Heart left ventricle (tissue), 16 donors: ENCODE measurements at regions not wholly inside any gene's neighbourhood (a gene's known extent, or its start where the extent isn't known, plus 50 kb on each side); places are given as distances from the start of the nearest gene placed in this dataset.
"Not testable (repeated sequence)": the region's sequence is repeated elsewhere in the genome, so short reads cannot be mapped to it uniquely, and the experiment has no call there.

ENCODE experiments used
- ATAC-seq, 4 donors: fragments of 200-7000 bp; cut with Tn5 transposase; one replicate each; pipeline ENCODE4 v1.9.1; 2020 to 2022; ENCODE audit warnings: moderate library complexity in 4 of 4, mild to moderate bottlenecking in 3 of 4, moderate number of reproducible peaks in 1 of 4
- DNase-seq, 5 donors: peaks; one replicate each; pipeline ENCODE4 v3.0.0-alpha.2; 2020
- H3K27ac ChIP-seq, 12 donors: fragments of 200-600 bp; sonication (generic) in 4 of 12; one replicate each; pipeline versions ENCODE4 v1.5.0 to v1.8.0; 2016 to 2022; ENCODE audit warnings: mild to moderate bottlenecking in 2 of 12
- H3K27me3 ChIP-seq, 9 donors: fragments of 200-600 bp; sonication (generic) in 2 of 9; one replicate each; pipeline versions ENCODE4 v1.5.1 to v1.8.0; 2016 to 2022; ENCODE audit warnings: mild to moderate bottlenecking in 3 of 9
- H3K36me3 ChIP-seq, 9 donors: fragments of 200-600 bp; sonication (generic) in 2 of 9; one replicate each; pipeline versions ENCODE4 v1.5.0 to v1.8.0; 2018 to 2022; ENCODE audit warnings: mild to moderate bottlenecking in 2 of 9
- H3K4me1 ChIP-seq, 12 donors: fragments of 200-600 bp; sonication (generic) in 4 of 12; one replicate each; pipeline versions ENCODE4 v1.5.0 to v1.8.0; 2016 to 2022; ENCODE audit warnings: mild to moderate bottlenecking in 3 of 12
- H3K4me3 ChIP-seq, 12 donors: fragments of 200-600 bp; sonication (generic) in 4 of 12; one replicate each; pipeline versions ENCODE4 v1.5.0 to v1.8.0; 2017 to 2022; ENCODE audit warnings: mild to moderate bottlenecking in 9 of 12, moderate library complexity in 4 of 12
- H3K9me3 ChIP-seq, 12 donors: fragments of 200-600 bp; sonication (generic) in 4 of 12; one replicate each; pipeline versions ENCODE4 v1.5.0 to v1.8.0; 2016 to 2022; ENCODE audit warnings: mild to moderate bottlenecking in 1 of 12
- POLR2A ChIP-seq, 2 donors: fragments of 450-650 bp; IDR thresholded peaks; one replicate each; pipeline ENCODE4 v1.6.1; 2017; ENCODE audit warnings: antibody characterized with exemption in 2 of 2, mild to moderate bottlenecking in 2 of 2, moderate library complexity in 2 of 2
- WGBS, 4 donors: extraction: QIAGEN DNeasy Blood & Tissue Kit in 2 of 4; methylation state at CpG; one replicate each; pipeline versions ENCODE4 v1.1.5 to v1.1.7; 2013 to 2018; 5-methylcytosine and 5-hydroxymethylcytosine counted together
- intact Hi-C, 10 donors: fragments of 100-400 bp; cut with DNase I; formaldehyde crosslinking; loops; one replicate each; pipeline versions ENCODE4 v1.11.1 to v1.14.2; 2022
- TF ChIP-seq, protein P1 (sequence below), 12 donors: fragments of 200-600 bp; sonication (generic) in 4 of 12; IDR thresholded peaks; one replicate each; pipeline versions ENCODE4 v1.5.0 to v1.8.0; 2018 to 2022; ENCODE audit warnings: antibody characterized with exemption in 12 of 12, mild to moderate bottlenecking in 5 of 12
- donor health status: ischemic (EF 13 %, LVEDD 7.1; RV severe dilation, severe dysfunction).
- donor health status: healthy with polysubstance abuse.
- donor health status: DM: no; HTN: yes; CAD: no.
- donor health status: DM: no; HTN: no; CAD: no.
- donor health status: ischemic (EF 25% LVEDD 6.9; RV normal size, moderate dysfunction).
- donor health status: ischemic (EF 25% LVEDD 5.7; RV mildly dilated, moderate dysfunction).
- donor health status: healthy.
- donor health status: DM: yes; HTN: yes; CAD: no.
- donor health status: ischemic (EF 35%, LVEDD 5.7; RV mildly dilated, moderate dysfunction).
- donor health status: nonischemic (EF 11% LVEDD 7.7; RV severe dilation, severe dysfunction).
- donor health status: DM: yes; HTN: yes; CAD: no.
- donor health status: PGD.
- donor health status: ischemic (EF 29% LVEDD 5.4; RV normal size, mild dysfunction).
- donor health status: nonischemic (EF 23%, LVEDD 6.1; RV moderate dilation, normal function).

DNA sequence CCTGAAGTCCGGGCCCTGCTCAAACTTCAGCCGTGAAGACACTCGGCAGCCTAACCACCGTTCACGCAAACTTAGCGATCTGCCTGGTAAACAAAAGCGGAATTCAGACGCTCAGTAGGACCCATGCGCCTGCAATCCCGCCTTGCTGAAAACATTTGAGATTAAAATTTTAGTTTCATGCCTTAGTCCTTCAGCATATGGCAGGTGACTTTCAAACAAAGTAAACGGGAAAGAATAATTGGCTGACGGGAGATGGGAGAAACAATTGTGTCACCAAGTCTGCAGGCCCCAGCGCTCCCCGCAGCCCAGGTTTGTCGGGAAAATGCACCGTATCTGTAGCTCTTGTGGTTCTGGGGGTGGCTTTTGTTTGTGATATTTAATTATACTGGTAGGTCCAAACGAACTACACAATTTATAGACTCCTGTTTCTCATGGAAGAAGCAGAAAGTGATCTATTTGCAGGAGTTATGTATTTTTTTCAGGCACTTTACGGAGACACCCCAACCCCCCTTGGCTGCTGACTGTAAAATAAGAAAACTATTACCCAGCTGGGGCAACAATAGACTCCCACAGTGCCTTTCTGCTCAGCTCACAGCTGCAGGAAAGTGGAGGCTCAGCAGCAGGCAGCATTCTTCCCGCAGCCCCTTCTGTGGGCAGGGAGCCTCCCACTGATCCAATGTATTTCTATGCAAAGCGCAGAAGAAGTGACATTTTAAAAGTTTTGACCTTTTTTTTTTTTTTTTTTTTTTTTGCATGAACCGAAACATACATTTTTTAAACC, 94.8 kb downstream of the SOX1 start:
- TF ChIP-seq POLR2A (IDR thresholded peaks at IDR 0.05), result no peak
- TF ChIP-seq, protein P1, sequence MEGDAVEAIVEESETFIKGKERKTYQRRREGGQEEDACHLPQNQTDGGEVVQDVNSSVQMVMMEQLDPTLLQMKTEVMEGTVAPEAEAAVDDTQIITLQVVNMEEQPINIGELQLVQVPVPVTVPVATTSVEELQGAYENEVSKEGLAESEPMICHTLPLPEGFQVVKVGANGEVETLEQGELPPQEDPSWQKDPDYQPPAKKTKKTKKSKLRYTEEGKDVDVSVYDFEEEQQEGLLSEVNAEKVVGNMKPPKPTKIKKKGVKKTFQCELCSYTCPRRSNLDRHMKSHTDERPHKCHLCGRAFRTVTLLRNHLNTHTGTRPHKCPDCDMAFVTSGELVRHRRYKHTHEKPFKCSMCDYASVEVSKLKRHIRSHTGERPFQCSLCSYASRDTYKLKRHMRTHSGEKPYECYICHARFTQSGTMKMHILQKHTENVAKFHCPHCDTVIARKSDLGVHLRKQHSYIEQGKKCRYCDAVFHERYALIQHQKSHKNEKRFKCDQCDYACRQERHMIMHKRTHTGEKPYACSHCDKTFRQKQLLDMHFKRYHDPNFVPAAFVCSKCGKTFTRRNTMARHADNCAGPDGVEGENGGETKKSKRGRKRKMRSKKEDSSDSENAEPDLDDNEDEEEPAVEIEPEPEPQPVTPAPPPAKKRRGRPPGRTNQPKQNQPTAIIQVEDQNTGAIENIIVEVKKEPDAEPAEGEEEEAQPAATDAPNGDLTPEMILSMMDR (IDR thresholded peaks at IDR 0.05), result no peak
- DNase-seq (no peak), ATAC-seq (no peak)
- Histone ChIP-seq H3K4me3 (no peak overlapping the region), H3K27ac (no peak overlapping the region), H3K36me3 (no peaks in the 10 kb centered on the region), H3K9me3 (peaks cover 0 to 16% (median 0%) of the 10 kb centered on the region in 12 donors), H3K27me3 (peaks cover 0 to 20% (median 5%) of the 10 kb centered on the region in 9 donors), H3K4me1 (no peaks in the 10 kb centered on the region)
- 51 to 57% (median 52%) methylated on average over 21 of the region's 21 CpGs for WGBS, 4 donors
- intact Hi-C loops, result no loop called here

DNA sequence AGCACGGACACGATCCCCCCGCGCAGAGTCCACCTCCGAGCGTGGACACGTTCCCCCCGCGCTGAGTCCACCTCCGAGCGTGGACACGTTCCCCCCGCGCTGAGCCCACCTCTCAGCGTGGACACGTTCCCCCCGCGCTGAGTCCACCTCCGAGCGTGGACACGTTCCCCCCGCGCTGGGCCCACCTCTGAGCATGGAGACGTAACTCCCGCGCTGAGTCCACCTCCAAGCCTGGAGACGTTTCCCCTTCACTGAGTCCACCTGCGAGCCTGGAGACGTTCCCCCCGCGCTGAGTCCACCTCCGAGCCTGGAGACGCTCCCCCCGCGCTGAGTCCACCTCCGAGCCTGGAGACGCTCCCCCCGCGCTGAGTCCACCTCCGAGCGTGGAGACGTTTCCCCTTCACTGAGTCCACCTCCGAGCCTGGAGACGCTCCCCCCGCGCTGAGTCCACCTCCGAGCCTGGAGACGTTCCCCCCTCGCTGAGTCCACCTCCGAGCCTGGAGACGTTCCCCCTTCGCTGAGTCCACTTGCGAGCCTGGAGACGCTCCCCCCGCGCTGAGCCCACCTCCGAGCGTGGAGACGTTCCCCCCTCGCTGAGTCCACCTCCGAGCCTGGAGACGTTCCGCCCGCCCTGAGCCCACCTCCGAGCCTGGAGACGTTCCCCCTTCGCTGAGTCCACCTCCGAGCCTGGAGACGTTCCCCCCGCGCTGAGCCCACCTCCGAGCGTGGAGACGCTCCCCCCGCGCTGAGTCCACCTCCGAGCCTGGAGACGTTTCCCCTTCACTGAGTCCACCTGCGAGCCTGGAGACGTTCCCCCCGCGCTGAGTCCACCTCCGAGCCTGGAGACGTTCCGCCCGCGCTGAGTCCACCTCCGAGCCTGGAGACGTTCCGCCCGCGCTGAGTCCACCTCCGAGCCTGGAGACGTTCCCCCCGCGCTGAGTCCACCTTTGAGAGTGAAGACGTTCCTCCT, 97.0 kb downstream of the SOX1 start:
- intact Hi-C loops, H3K9me3 ChIP-seq, DNase-seq, ATAC-seq, H3K4me1 ChIP-seq, H3K27ac ChIP-seq, H3K4me3 ChIP-seq, H3K36me3 ChIP-seq: not testable (repeated sequence)
- WGBS, 4 donors, result 94 to 96% (median 95%) methylated on average over 66 to 97 of the region's 97 CpGs
- peaks cover 0 to 24% (median 5%) of the 10 kb centered on the region in 9 donors for H3K27me3 ChIP-seq

DNA sequence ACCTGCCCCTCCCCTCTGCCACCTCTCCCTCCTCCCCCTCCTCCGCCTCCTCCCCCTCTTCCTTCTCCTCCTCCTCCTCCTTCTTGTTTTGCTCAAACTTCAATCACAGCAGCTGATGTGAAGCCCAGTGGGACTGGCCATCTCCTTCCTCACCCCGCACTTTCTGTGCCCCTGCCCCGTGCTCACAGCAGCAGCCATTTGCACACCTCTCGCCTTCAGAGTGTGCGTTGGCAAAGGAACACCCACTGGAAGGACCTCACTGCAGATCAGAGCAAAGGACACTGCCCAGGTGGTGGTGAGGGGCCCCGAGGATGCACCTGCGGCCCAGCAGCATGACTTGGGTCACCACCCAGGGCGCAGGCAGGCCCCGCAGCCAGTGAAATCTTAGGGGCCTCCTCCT, 98.8 kb downstream of the SOX1 start:
- Histone ChIP-seq H3K36me3 (no peaks in the 10 kb centered on the region), H3K4me3 (no peak overlapping the region), H3K27me3 (peaks cover 0 to 26% (median 5%) of the 10 kb centered on the region in 9 donors), H3K4me1 (no peaks in the 10 kb centered on the region), H3K9me3 (no peaks in the 10 kb centered on the region), H3K27ac (no peak overlapping the region)
- DNase-seq, result no peak
- intact Hi-C loops, result no loop called here
- WGBS, 4 donors, result 61 to 65% (median 63%) methylated on average over 9 of the region's 9 CpGs
- TF ChIP-seq POLR2A (IDR thresholded peaks at IDR 0.05), result no peak
- TF ChIP-seq, protein P1 (IDR thresholded peaks at IDR 0.05), result no peak
- no peak for ATAC-seq

DNA sequence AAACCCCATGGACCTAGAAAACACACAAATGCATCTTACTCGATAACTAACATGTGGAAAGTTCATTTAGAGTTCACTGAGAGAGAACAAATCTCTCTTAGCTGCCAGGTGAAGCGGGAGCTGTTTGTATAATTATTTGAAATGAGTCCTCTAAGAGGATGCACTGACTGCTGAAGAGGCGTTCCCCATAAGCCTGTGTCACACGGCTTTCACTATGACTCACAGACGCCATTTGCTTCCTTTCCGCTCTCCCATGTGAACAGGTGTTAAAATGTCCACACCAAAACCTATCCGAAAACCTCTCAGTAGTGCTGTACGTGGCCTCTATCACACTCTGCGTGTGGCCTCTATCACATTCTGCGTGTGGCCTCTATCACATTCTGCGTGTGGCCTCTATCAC, 101.8 kb downstream of the SOX1 start:
- Histone ChIP-seq H3K9me3 (peaks cover 0 to 3% (median 0%) of the 10 kb centered on the region in 12 donors), H3K36me3 (no peaks in the 10 kb centered on the region), H3K4me3 (no peak overlapping the region), H3K27ac (no peak overlapping the region), H3K4me1 (peaks cover 0 to 3% (median 0%) of the 10 kb centered on the region in 12 donors), H3K27me3 (peaks cover 0 to 38% (median 5%) of the 10 kb centered on the region in 9 donors)
- WGBS, 4 donors, result 87 to 94% (median 91%) methylated on average over 11 of the region's 11 CpGs
- TF ChIP-seq, protein P1 (IDR thresholded peaks at IDR 0.05), result no peak
- TF ChIP-seq POLR2A (IDR thresholded peaks at IDR 0.05), result no peak
- ATAC-seq (no peak), DNase-seq (no peak)
- intact Hi-C loops, result no loop called here
